Lower lobe of right lung (tissue), 2 donors: ENCODE measurements at regions not wholly inside any gene's neighbourhood (a gene's known extent, or its start where the extent isn't known, plus 50 kb on each side); places are given as distances from the start of the nearest gene placed in this dataset.

Experiments used
- ATAC-seq, 2 donors: fragments of 200-7000 bp; cut with Tn5 transposase; one replicate each; pipeline ENCODE4 v1.9.1; 2020 to 2022; ENCODE audit warnings: mild to moderate bottlenecking in 2 of 2, moderate library complexity in 2 of 2
- DNase-seq: peaks from one replicate; pipeline ENCODE4 v3.0.0-alpha.2; 2020
- H3K27ac ChIP-seq: fragments of 200-600 bp; one replicate; pipeline ENCODE4 v1.8.0; 2022
- H3K27me3 ChIP-seq: fragments of 200-600 bp; one replicate; pipeline ENCODE4 v1.8.0; 2022; ENCODE audit warnings: low read depth
- H3K36me3 ChIP-seq: fragments of 200-600 bp; one replicate; pipeline ENCODE4 v1.8.0; 2022; ENCODE audit warnings: mild to moderate bottlenecking
- H3K4me1 ChIP-seq: fragments of 200-600 bp; one replicate; pipeline ENCODE4 v1.8.0; 2022
- H3K4me3 ChIP-seq: fragments of 200-600 bp; one replicate; pipeline ENCODE4 v1.8.0; 2022; ENCODE audit warnings: mild to moderate bottlenecking
- H3K9me3 ChIP-seq: fragments of 200-600 bp; one replicate; pipeline ENCODE4 v1.8.0; 2022
- intact Hi-C: fragments of 100-400 bp; cut with DNase I; formaldehyde crosslinking; loops from one replicate; pipeline ENCODE4 v1.11.0; 2022
- TF ChIP-seq, protein P1 (sequence below): fragments of 200-600 bp; IDR thresholded peaks from one replicate; pipeline ENCODE4 v1.8.0; 2022; ENCODE audit warnings: antibody characterized with exemption, mild to moderate bottlenecking
- donor health status: DM: no; HTN: yes; CAD: no; lungs with severe emphysema.

- peaks cover 20% of the 10 kb centered on the region for H3K27me3 ChIP-seq
Observed at GRCh38 chr1:5751833-5752745, 240.1 kb downstream of the NPHP4 start.

GRCh38 chr1:5751163-5751540, 241.1 kb downstream of the NPHP4 start:
- intact Hi-C loops: no loop called here
- TF ChIP-seq, protein P1, sequence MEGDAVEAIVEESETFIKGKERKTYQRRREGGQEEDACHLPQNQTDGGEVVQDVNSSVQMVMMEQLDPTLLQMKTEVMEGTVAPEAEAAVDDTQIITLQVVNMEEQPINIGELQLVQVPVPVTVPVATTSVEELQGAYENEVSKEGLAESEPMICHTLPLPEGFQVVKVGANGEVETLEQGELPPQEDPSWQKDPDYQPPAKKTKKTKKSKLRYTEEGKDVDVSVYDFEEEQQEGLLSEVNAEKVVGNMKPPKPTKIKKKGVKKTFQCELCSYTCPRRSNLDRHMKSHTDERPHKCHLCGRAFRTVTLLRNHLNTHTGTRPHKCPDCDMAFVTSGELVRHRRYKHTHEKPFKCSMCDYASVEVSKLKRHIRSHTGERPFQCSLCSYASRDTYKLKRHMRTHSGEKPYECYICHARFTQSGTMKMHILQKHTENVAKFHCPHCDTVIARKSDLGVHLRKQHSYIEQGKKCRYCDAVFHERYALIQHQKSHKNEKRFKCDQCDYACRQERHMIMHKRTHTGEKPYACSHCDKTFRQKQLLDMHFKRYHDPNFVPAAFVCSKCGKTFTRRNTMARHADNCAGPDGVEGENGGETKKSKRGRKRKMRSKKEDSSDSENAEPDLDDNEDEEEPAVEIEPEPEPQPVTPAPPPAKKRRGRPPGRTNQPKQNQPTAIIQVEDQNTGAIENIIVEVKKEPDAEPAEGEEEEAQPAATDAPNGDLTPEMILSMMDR: no peak
- Histone ChIP-seq H3K27me3 (peaks cover 28% of the 10 kb centered on the region), H3K4me3 (no peak overlapping the region), H3K4me1 (peaks cover 9% of the 10 kb centered on the region), H3K27ac (no peak overlapping the region), H3K9me3 (no peaks in the 10 kb centered on the region), H3K36me3 (no peaks in the 10 kb centered on the region)
- ATAC-seq (no peak), DNase-seq (peak; percentile 20)

More at GRCh38 chr1:5751833-5752745, 240.1 kb downstream of the NPHP4 start:
- Histone ChIP-seq H3K4me1 (peaks cover 9% of the 10 kb centered on the region), H3K4me3 (no peak overlapping the region), H3K27ac (no peak overlapping the region), H3K36me3 (no peaks in the 10 kb centered on the region), H3K9me3 (no peaks in the 10 kb centered on the region)
- intact Hi-C loops: no loop called here
- peak; percentile 59 for DNase-seq
- TF ChIP-seq, protein P1: no peak
- peak; percentile 65 to 71 for ATAC-seq

DNA sequence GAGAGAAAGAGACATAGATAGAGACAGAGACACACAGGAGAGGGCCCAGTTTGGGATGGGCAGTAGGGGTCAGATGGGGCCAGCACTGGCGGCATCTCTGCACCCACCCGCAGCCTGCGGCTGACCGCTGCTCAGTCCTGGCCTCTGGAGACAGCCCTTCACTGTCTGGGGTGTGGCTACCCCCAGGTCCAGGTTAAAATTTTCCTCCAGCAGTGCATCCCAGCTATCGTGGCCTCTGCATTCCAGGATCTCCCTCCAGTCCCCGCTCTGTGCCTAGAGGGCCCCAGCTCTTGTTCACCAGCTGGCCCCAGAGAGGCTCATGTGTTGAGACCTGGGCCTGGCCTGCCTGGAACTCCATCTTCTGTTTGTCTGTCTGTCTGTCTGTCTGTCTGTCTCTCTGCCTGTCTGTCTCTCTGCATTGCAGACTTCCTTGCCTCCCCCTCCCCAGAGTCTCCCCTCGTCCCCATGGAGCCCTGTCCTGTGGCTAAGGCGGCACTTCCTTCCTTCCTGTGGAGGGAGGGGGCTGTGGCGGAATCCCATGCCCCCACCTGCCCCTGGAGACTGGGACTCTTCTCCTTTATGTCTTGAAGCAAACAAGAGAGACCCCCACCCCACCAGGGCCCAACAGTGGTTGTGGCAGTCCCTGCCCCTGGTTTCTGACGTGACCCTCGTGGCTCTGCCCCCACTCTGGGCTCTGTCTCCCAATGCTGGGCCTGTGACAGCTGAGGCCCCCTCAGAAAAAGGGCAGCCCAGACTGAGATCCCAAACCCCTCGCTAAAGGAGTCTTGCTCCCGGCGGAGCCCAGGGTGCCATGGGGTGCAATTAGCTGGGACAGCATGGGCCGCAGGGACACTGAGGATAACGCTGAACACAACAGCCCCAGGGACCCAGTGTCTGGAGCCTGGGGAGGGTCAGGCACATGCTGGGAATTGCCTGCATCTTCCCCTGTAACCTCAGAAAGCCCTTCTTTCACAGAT, 241.8 kb downstream of the NPHP4 start:
- H3K27ac ChIP-seq: no peak overlapping the region
- DNase-seq (peak; percentile 36), ATAC-seq (no peak)
- no peaks in the 10 kb centered on the region for H3K36me3 ChIP-seq
- no peak overlapping the region for H3K4me3 ChIP-seq
- intact Hi-C loops: no loop called here
- peaks cover 9% of the 10 kb centered on the region for H3K4me1 ChIP-seq
- H3K9me3 ChIP-seq: no peaks in the 10 kb centered on the region
- peaks cover 30% of the 10 kb centered on the region for H3K27me3 ChIP-seq
- TF ChIP-seq, protein P1: no peak

GRCh38 chr1:5748286-5749225, 243.7 kb downstream of the NPHP4 start:
- Histone ChIP-seq H3K27ac (no peak overlapping the region), H3K9me3 (no peaks in the 10 kb centered on the region), H3K27me3 (peaks cover 37% of the 10 kb centered on the region), H3K4me3 (no peak overlapping the region), H3K4me1 (peaks cover 9% of the 10 kb centered on the region), H3K36me3 (no peaks in the 10 kb centered on the region)
- no peak for ATAC-seq
- intact Hi-C loops: no loop called here
- DNase-seq: peak; percentile 28
- TF ChIP-seq, protein P1: no peak
